ENCODE measurements at regions not wholly inside any gene's neighbourhood (a gene's known extent, or its start where the extent isn't known, plus 50 kb on each side); places are given as distances from the start of the nearest gene placed in this dataset.

DNA sequence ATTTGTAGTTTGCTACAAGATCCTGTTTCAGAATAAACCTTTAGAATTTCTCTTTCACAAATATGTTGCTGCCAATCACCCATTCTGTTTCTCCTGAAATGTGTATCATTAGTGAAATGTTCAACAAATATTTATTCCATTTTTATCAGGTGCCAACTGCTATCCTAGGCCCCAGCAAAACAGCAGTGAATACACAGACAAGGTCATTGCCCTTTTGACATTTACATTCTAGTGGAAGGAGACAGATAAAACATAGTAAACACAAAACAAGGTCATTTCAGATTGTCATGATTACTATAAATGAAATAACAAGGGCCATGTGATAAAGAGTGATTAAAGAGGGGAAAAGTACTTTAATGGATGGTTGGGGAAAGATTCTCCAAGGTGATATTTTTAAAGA is 404.8 kb upstream of the PHF14 start:
- H3K9ac ChIP-seq (ENCODE audit: extremely low read depth, insufficient read length, low read length), result no peak overlapping the region
- no peaks in the 10 kb centered on the region for H3K23me2 ChIP-seq (ENCODE audit: insufficient read length, low read depth, low read length, poor library complexity, severe bottlenecking)
- no peaks in the 10 kb centered on the region for H3K9me3 ChIP-seq (ENCODE audit: control insufficient read depth, low read depth, low read length)
- H3K56ac ChIP-seq (ENCODE audit: insufficient read length, low read depth, low read length), result no peak overlapping the region
- H3K79me1 ChIP-seq (ENCODE audit: insufficient read depth, low read depth, low read length, poor library complexity, severe bottlenecking), result no peaks in the 10 kb centered on the region
- H3K27me3 Mint-ChIP-seq (ENCODE audit: low read depth), result no peaks in the 10 kb centered on the region; the same call in 1 of the 2 replicates
- H3K4me3 Mint-ChIP-seq, result no peak overlapping the region
- no peak overlapping the region for H4K8ac ChIP-seq (replicated peaks; ENCODE audit: insufficient read length, low read depth, low read length)
- no peaks in the 10 kb centered on the region for H3K79me2 ChIP-seq (ENCODE audit: insufficient read depth, low read length)
- H3K18ac ChIP-seq (ENCODE audit: insufficient read length, low read depth, low read length), result no peak overlapping the region
- no peaks in the 10 kb centered on the region; a peak in 1 of 5 replicates for H3K9me3 Mint-ChIP-seq
- TF ChIP-seq, protein P1, sequence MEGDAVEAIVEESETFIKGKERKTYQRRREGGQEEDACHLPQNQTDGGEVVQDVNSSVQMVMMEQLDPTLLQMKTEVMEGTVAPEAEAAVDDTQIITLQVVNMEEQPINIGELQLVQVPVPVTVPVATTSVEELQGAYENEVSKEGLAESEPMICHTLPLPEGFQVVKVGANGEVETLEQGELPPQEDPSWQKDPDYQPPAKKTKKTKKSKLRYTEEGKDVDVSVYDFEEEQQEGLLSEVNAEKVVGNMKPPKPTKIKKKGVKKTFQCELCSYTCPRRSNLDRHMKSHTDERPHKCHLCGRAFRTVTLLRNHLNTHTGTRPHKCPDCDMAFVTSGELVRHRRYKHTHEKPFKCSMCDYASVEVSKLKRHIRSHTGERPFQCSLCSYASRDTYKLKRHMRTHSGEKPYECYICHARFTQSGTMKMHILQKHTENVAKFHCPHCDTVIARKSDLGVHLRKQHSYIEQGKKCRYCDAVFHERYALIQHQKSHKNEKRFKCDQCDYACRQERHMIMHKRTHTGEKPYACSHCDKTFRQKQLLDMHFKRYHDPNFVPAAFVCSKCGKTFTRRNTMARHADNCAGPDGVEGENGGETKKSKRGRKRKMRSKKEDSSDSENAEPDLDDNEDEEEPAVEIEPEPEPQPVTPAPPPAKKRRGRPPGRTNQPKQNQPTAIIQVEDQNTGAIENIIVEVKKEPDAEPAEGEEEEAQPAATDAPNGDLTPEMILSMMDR (conservative IDR thresholded peaks at IDR 0.05), result no peak
- no peak overlapping the region for H3K27ac Mint-ChIP-seq
- no peak overlapping the region for H2AK5ac ChIP-seq (ENCODE audit: insufficient read length, low read length)
- H3K14ac ChIP-seq (ENCODE audit: insufficient read depth, low read length), result no peak overlapping the region
- H3K27me3 ChIP-seq (ENCODE audit: insufficient read depth, low read length), result no peaks in the 10 kb centered on the region
- H3K4ac ChIP-seq (ENCODE audit: low read depth, low read length), result no peak overlapping the region
- H3K27ac ChIP-seq (ENCODE audit: insufficient read length, low read depth, low read length), result no peak overlapping the region
- no peak overlapping the region for H2BK120ac ChIP-seq (ENCODE audit: low read depth, low read length, poor library complexity, severe bottlenecking)
- H3T11ph ChIP-seq (ENCODE audit: low read length), result no peak overlapping the region
- no peak overlapping the region for H2BK20ac ChIP-seq (ENCODE audit: low read depth, low read length, poor library complexity, severe bottlenecking)
- no peak overlapping the region for H3K4me2 ChIP-seq (ENCODE audit: insufficient read depth, insufficient read length, low read length)
- no peak overlapping the region for H2BK12ac ChIP-seq (ENCODE audit: insufficient read length, low read depth, low read length)
- H3K4me1 ChIP-seq (ENCODE audit: insufficient read depth, low read length), result no peaks in the 10 kb centered on the region
- no peak overlapping the region for H2BK15ac ChIP-seq (ENCODE audit: low read depth, low read length)
- DNase-seq, result no peak
- no peaks in the 10 kb centered on the region; a peak in 2 of 7 replicates for H3K36me3 Mint-ChIP-seq (ENCODE audit: insufficient read depth in 1 of 3, low read depth in 3 of 3)
- H3K23ac ChIP-seq (ENCODE audit: insufficient read length, low read depth, low read length), result no peak overlapping the region
- no peaks in the 10 kb centered on the region for H3K4me1 Mint-ChIP-seq
- no peak overlapping the region for H4K5ac ChIP-seq (ENCODE audit: insufficient read length, low read depth, low read length)
- no peak overlapping the region for H4K91ac ChIP-seq (ENCODE audit: insufficient read length, low read depth, low read length)
- H2BK5ac ChIP-seq (ENCODE audit: insufficient read length, low read length), result no peak overlapping the region
- no peak overlapping the region for H2AFZ ChIP-seq (ENCODE audit: low read length)
- no peaks in the 10 kb centered on the region for H4K20me1 ChIP-seq (ENCODE audit: control insufficient read depth, insufficient read depth, insufficient read length)

Measured in H9 (cell line).